Lung microvascular endothelial cell (primary cell): ENCODE measurements at regions not wholly inside any gene's neighbourhood (a gene's known extent, or its start where the extent isn't known, plus 50 kb on each side); places are given as distances from the start of the nearest gene placed in this dataset.
A peak's percentile ranks its signal among the peaks of the same experiment; 100 is the strongest.

Source experiments
- DNase-seq, 2 donors: peaks; one replicate each; pipeline versions ENCODE4 v3.0.0 to v3.0.0-alpha.2; 2010; ENCODE audit warnings: low read depth in 2 of 2

DNA sequence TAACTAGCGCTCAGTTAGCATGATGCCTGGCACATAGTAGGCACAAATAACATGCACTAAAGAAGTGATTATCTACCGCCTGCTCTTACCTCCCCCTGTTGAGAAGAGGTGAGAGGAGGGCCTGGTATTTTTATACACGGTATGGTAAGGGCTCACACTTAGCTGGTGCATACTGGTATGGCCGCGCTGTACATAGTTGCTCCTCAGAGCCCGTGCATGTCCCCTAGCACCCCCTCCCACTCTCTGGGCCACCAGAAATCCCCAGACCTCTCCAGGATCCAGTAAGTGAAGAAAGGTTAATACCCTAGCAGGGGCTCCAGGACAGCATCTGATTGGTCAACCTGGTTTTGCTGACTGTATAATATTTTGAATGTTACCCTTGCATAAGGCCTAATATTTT is 121.4 kb downstream of the RAB11FIP2 start:
- no peak for DNase-seq

DNA sequence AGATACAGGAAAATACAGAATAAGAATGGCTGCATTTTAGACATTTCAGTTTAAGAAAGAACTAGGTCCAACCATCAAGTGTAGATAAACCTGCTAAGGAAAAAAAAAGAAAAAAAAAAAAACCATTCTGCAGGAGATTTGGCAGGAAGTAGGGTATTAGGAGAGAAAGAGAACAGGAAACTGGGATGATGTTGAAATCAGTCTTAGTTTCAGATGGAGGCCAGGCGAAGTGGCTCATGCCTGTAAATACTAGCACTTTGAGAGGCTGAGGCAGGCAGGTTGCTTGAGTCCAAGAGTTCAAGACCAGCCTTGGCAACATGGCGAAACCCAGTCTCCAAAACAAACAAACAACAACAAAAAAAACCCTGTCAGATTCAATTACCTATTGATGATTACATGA is 120.2 kb downstream of the RAB11FIP2 start:
- no peak for DNase-seq

DNA sequence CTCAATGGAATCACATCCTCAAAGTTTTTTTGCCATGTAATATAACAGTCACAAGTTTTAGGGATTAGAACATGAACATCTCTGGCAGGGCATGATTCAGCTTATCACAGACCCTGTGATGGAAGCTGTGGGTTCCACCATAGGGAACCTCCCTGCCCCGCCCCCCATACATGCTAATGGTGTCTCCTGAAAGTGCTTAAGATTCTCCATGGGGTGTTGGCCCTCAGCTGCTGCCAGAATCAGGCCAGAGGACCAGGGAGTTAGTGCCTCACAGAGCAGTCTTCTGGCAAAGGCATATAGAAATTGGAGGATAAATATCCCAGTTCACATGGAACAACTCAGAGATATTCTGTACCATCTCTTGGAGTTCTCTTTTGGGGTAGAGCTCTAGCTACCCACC is 119.4 kb downstream of the RAB11FIP2 start:
- DNase-seq = no peak

DNA sequence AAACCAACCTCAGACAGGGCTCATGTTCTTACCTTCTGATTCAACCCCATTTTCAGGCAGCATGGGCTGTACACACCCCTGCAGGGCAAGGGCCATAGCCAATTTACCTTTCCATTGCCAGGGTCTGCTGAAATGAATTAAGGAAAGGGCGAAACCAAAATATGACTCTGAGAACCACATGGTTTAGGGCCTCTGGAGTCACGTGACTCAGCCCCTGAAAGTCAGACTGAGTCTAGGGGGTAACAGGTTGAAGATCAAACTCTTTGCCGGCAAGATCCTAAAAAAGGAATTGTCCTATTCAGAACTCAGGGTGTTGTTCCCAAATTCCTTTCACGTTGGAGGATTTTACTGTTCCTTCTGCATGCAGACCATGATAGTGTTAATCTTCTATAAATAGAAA is 118.9 kb downstream of the RAB11FIP2 start:
- no peak for DNase-seq

DNA sequence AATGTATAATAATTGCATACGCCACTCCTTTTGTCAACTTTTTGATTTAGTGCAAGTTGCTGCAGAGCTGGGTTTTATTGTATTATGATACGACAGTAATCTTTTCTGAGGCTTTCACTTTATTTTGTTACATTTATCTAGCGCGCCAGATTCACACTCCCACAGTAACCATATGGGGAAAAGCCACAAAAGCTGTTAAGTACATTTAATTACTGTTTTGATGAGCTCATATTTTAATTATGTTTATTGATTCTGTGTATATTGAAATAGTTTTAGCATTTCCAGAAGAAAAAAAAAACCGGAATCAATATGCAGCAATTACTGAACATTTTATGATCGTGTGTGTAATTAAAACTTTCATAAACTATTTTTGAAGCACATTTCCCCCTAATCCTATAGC is 118.5 kb downstream of the RAB11FIP2 start:
- DNase-seq = no peak

DNA sequence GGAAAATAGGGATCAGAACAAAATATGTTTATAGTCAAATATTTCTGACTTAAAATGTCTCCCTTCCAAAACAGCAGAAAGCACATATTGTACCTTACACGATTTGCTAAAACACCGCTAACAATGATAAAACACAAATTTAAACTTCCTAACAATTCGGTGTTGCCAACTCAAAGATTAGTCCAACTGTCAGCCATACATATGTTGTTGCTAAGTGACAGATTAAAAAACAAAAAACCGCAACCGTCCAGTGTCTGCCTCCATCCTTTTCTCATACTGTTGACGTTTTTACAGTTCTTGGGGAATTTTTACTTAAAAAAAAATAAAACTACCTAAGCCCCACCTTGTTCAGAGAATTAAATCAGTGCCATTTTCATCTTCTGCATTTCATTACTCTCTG is 118.0 kb downstream of the RAB11FIP2 start:
- no peak for DNase-seq

DNA sequence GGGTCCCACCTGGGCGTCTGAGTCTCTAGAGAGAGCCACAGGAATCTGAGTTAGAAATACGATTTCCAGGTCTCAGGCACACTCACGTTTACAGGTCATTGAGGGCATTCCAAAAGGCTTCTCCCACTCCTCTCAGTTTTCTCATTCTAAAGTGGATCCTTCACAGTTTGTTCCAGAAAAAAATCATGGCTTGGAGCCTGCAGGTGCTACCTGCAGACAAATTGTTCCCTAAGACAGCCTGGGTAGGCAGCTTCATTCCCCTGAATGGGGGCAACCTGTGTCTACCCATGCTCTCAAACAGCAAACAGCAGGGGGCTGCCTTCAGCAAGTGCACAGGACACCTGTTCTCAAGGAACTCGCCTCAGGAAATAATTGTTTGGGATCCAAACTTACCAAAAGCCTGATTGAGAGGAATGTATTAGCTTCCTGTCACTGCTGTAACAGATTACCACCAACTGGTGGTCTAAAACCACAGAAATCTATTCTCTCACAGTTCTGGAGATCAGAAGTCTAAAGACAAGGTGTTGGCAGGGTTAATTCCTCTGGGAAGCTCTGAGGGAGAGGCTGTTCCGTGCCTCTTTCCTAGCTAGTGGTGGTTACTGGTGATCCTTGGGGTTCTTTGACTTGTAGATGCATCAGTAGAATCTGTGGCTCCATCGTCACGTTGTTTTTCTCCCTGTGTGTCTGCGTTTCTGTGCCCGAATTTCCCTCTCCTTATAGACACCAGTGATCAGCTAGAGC is 117.2 kb downstream of the RAB11FIP2 start:
- peak in 1 of 2 donors; percentile 1 for DNase-seq

DNA sequence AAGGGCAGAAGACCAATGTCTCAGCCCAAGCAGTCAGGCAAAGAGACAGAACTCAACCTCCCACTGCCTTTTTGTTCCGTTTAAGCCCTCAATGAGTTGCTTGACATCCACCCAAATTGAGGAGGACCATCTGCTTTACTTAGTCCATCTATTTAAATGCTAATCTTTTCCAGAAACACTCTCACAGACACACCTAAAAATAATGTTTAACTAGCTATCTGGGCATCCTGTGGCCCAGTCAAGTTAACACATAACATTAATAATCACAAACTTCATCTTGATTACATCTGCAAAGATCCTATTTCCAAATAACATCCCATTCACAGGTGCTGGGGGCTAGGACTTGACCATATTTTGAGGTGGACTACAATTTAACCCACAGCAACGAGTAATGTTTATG is 115.7 kb downstream of the RAB11FIP2 start:
- no peak for DNase-seq

DNA sequence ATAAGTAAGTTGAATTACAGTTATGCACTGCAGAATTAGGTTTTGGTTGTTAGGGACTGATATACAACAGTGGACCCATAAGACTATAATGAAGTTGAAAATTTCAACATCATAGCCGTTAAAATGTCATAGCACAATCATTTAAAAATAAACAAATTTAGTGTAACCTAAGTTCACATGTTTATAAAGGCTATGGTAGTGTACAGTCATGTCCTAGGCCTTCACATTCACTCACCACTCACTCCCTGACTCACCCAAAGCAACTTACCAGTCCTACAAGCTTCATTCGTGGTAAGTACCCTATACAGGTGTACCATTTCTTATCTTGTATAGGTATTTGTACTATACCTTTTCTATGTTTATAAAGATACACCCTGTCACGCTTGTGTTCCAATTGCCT is 113.7 kb downstream of the RAB11FIP2 start:
- no peak for DNase-seq

DNA sequence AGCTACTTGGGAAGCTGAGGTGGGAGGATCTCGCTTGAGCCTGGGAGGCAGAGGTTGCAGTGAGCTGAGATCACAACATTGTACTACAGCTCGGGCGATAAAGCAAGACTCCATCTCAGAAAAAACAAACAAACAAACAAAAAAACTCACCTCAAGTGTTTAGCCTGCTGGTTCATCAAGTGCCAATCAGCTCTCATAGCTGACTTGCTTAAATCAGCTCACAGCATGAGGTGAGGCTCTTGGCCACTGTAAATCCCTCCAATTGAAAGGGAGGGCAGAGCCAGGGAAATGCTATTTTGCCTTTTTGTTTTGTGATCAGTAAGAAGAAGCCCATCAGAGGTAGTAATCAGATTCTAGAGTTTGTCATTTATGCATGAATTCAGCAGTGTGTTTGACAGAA is 112.3 kb downstream of the RAB11FIP2 start:
- no peak for DNase-seq

DNA sequence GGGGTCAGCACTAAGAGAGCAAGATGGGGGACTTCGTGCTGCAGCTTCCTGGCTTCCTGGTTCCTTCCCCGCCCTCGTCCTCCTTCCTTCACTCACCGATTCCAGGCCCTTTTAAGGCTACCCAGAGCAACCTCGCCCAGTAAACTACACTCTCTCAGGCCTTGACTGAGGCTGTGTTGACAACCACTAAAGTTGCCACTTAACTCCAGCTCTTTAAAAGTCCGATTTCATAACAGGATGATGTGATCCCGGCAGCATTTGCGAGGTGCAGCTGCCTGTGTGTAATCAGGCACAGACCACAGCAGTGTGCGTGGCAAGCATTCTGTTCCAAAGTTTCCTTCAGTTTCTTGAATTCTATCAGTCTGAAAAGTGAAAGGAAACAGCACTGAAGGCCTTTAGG is 110.6 kb downstream of the RAB11FIP2 start:
- no peak for DNase-seq

DNA sequence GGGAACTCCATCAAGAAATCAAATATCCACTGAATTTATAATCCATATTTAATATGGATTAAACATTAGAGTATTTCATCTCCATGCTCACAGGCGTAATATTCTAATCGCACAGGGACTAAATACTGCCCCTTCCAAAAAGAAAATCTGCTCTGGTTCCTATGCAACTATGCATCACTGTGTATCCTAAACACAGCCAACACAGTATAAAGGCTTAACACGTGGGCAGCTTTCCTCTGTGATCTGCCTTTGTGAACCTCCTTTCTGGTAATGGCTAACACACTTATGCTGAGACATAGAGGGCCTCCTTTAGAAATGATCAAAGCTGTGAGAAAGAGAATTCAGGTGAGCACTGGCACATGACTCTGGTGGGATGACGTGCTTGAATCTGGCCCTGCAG is 110.2 kb downstream of the RAB11FIP2 start:
- no peak for DNase-seq

DNA sequence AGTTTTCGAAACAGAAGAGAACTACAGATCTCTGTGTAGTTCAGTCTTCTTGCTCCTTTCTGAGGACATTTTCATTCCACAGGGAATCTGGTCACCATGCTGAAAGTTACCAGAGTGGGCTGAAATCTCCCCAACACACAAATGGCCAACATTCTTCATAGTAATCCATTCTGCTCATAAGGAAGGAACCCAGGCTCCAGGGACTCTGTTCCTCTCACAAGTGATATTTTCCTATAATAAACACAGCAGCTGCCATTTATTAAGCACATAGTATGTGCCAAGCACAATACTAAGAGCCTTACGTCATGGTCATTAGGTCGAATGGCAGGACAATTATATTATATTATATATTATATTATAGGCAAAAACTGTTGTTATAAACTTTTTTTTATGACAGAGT is 109.8 kb downstream of the RAB11FIP2 start:
- DNase-seq = no peak

DNA sequence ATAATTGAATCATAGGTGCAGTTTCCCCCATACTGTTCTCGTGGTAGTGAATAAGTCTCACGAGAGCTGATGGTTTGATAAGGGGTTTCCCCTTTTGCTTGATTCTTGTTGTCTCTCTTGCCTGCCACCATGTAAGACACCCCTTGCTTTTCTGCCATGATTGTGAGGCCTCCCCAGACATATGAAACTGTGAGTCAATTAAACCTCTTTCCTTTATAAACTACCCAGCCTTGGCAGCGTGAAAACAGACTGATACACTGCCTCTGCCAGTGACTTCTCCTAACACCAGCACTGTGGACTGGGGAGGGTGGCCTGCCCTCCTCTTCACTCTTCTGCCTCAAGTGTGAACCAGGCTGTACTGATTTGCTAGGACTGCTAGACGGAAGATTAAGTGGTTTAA is 108.6 kb downstream of the RAB11FIP2 start:
- no peak for DNase-seq

DNA sequence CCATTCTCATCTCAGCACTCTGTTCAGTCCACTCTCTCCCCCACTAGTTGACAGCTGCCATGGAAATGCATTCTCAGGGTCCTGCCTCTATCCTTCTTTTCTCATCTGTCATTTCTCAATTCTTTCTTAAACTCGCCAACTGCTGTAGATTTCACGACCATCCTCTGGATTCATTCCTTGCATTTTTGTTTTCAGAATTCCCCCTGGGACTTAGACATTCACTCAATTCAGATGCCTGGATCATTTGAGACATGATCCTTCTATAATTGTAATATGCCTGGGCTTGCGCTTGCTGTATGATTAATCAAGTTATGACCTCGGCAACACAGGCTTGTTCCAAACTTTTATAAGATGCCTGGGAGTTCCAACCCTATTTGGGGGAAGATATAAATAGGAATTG is 104.5 kb downstream of the RAB11FIP2 start:
- DNase-seq = no peak

DNA sequence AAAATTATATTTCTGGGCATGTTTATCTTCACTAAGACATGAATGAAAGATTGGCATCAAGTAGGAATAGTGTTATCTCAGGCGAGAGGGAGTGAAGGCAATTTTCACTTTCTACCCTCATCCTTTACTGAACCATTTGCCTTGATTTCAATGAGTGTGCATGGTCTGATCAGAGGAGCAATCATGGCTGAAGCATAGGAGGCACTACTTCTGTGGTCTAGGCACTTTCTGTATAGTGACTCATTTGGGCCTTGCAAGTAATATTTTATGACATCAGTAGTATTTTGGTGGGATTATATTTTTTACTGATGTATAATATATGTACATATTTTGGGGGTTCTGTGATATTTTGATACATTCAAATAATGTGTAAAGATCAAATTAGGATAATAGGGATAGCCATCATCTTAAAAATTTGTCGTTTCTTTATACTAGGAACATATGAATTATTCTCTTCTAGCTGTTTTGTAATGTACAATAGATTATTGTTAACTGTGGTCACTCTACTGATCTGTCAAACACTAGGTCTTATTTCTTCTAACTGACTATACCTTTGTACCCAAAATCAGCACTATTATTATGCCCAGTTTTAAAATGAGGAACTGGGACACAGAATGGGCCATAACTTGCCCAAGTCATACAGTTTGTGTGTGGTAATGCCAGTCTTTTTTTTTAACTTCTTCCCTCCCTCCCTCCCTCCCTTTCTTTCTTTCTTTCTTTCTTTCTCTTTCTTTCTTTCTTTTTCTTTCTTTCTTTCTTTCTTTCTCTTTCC is 101.9 kb downstream of the RAB11FIP2 start:
- DNase-seq = no peak

DNA sequence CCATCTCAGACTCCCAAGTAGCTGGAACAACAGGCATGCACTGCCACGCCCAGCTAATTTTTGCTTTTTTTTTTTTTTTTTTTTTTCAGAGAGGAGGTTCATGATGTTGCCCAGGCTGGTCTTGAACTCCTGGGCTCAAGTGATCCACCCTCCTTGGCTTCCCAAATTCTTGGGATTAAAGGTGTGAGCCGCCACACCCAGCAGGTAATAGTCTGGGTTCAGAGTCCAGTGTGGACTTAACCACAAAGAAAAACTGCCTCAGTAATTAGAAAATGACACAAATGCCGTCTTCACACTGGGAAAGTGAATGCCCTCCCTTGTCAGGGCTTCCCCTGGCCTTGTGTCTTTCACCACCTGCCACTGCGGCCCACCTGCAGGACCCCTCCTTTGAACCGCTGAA is 101.1 kb downstream of the RAB11FIP2 start:
- DNase-seq = no peak

DNA sequence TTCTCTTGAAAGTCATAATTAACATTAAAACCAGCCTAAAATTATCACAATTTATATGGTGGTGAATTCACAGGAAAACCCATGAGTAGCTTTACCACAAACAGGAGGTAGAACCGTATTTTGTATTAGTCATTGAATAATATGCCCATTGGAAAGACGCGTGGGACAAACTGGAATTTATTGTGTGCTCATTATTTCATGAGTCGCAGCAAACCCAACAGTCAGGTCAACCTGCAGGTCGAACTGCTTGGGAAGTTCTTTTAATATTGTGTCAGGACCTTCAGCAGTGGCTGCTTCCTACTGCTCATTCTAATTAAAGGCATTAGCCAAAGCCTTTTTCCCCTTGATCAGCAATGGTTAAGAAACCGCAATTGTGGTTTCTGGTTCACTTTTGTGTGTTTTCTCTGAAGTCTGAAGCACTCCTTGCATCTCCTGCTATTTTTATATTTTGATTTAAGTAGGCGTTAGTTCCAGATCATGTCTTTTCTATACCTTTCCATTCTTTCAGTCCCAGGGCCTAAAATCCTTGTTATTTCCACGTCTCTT is 100.1 kb downstream of the RAB11FIP2 start:
- no peak for DNase-seq

DNA sequence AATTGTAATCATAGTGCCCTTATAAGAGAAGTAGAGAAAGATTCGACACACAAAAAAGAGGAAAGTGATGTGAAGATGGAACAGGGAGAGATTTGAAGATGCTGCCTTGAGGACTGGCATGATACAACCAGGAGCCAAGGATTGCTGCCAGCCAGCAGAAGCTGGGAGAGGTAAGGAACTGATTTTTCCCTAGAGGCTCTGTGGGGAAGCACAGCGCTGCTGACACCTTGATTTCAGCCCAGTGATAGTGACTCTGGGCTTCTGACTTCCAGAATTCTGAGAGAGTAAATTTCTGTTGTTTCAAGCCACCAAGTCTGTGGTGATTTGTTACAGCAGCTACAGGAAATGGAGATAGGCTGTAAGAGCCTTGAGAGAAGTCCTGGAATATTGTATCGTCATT is 98.2 kb downstream of the RAB11FIP2 start:
- DNase-seq = no peak

DNA sequence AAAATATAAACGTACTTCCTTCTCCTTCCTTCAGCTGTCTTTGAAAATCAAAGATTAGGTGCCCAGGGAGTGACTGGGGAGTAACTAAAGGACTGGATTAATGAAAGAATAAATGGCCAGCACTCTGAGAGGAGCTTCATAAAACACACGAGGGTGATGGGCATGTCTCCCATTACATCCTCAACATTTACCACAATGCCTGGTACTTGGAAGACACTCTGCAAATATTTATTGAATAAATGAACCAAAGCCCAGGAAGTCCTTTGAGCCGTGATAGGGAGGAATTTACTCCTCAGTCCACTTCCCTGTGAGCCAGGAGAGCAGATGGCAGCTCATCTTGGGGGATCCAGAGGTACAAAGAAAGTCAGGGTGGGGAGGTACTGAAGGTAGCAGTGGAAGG is 96.3 kb downstream of the RAB11FIP2 start:
- DNase-seq = no peak
